ENCODE measurements at regions not wholly inside any gene's neighbourhood (a gene's known extent, or its start where the extent isn't known, plus 50 kb on each side); places are given as distances from the start of the nearest gene placed in this dataset.

GRCh38 chr2:136410673-136411072, 292.7 kb upstream of the CXCR4 start:
- TF ChIP-seq CTCF (IDR thresholded peaks at IDR 0.05), result no peak
- TF ChIP-seq POLR2A (IDR thresholded peaks at IDR 0.05), result no peak

All from thyroid gland (tissue), 4 donors.